ENCODE measurements at regions not wholly inside any gene's neighbourhood (a gene's known extent, or its start where the extent isn't known, plus 50 kb on each side); places are given as distances from the start of the nearest gene placed in this dataset.

- no peak overlapping the region for H3K27ac ChIP-seq
- H3K36me3 ChIP-seq (replicated peaks): no peaks in the 10 kb centered on the region
- no peak overlapping the region for H3K4me3 ChIP-seq (ENCODE audit: low read depth, low read length)
- in situ Hi-C loops (cut with HindIII; ENCODE audit: low pct_ligation_motif_present, low sequenced_read_pairs): no loop called here
- no peaks in the 10 kb centered on the region for H3K27me3 ChIP-seq (replicated peaks)
- DNase-seq: no peak
- no peak for TF ChIP-seq CTCF (IDR thresholded peaks at IDR 0.05; ENCODE audit: low read depth, low read length, missing control alignments)
Measured at GRCh38 chr3:182692021-182692420, 101.3 kb upstream of the ATP11B start.

GRCh38 chr3:182692695-182693094 is 100.6 kb upstream of the ATP11B start:
- no peaks in the 10 kb centered on the region for H3K36me3 ChIP-seq (replicated peaks)
- H3K4me3 ChIP-seq (ENCODE audit: low read depth, low read length): no peak overlapping the region
- no peak overlapping the region for H3K27ac ChIP-seq
- TF ChIP-seq CTCF (IDR thresholded peaks at IDR 0.05; ENCODE audit: low read depth, low read length, missing control alignments): no peak
- in situ Hi-C loops (cut with HindIII; ENCODE audit: low pct_ligation_motif_present, low sequenced_read_pairs): no loop called here
- DNase-seq: no peak
- H3K27me3 ChIP-seq (replicated peaks): no peaks in the 10 kb centered on the region

- H3K27me3 ChIP-seq (replicated peaks): no peaks in the 10 kb centered on the region
- no peak overlapping the region for H3K27ac ChIP-seq
- no peaks in the 10 kb centered on the region for H3K36me3 ChIP-seq (replicated peaks)
- no peak for TF ChIP-seq CTCF (IDR thresholded peaks at IDR 0.05; ENCODE audit: low read depth, low read length, missing control alignments)
- DNase-seq: no peak
- no peak overlapping the region for H3K4me3 ChIP-seq (ENCODE audit: low read depth, low read length)
- in situ Hi-C loops (cut with HindIII; ENCODE audit: low pct_ligation_motif_present, low sequenced_read_pairs): no loop called here
Measured at GRCh38 chr3:182693723-182694122, 99.6 kb upstream of the ATP11B start.

DNA sequence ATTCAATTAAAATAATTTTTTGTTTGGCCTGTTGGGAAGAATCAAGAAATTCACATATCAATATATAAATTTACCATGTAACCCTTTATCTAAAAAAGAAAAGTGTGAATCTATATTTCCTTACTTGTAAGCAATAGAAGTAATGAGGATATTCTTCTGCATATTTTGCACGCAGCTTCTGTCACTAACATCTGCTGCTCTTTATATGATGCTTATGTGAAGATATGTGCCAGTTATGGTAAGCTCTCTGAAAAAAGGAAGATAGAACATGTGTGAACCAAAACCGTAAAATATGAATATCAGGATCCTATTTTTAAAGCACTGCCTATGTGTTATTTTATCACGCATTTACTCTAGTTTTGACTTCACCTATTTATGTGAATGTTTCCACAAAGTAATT is 96.4 kb upstream of the ATP11B start:
- Histone ChIP-seq H3K27ac (no peak overlapping the region), H3K27me3 (replicated peaks) (no peaks in the 10 kb centered on the region), H3K4me3 (ENCODE audit: low read depth, low read length) (no peak overlapping the region), H3K36me3 (replicated peaks) (no peaks in the 10 kb centered on the region)
- no peak for TF ChIP-seq CTCF (IDR thresholded peaks at IDR 0.05; ENCODE audit: low read depth, low read length, missing control alignments)
- no peak for DNase-seq
- in situ Hi-C loops (cut with HindIII; ENCODE audit: low pct_ligation_motif_present, low sequenced_read_pairs): no loop called here

GRCh38 chr3:182697345-182697919 is 95.9 kb upstream of the ATP11B start:
- DNase-seq: no peak
- H3K27ac ChIP-seq: no peak overlapping the region
- no peak for TF ChIP-seq CTCF (IDR thresholded peaks at IDR 0.05; ENCODE audit: low read depth, low read length, missing control alignments)
- no peak overlapping the region for H3K4me3 ChIP-seq (ENCODE audit: low read depth, low read length)
- in situ Hi-C loops (cut with HindIII; ENCODE audit: low pct_ligation_motif_present, low sequenced_read_pairs): no loop called here
- H3K27me3 ChIP-seq (replicated peaks): no peaks in the 10 kb centered on the region
- no peaks in the 10 kb centered on the region for H3K36me3 ChIP-seq (replicated peaks)

DNA sequence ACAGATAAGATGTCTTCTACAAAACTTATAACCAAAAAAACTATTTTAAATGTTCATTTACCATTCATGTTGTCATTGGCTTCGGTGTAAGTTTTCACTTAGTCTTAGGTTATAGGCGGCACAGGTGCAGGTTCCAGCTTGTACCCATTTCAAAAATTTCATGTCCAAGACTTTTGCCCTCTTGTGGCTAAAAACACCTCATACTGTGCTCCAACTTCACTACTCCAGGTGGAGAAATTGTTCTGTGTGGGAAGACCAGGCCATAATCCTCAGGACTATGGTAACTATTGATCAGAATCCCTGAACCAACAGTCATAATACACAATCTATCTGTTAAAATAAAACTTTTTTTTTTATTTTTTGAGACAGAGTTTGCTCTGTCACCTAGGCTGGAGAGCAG is 95.2 kb upstream of the ATP11B start:
- no peak for DNase-seq
- no peaks in the 10 kb centered on the region for H3K27me3 ChIP-seq (replicated peaks)
- TF ChIP-seq CTCF (IDR thresholded peaks at IDR 0.05; ENCODE audit: low read depth, low read length, missing control alignments): no peak
- no peak overlapping the region for H3K27ac ChIP-seq
- H3K36me3 ChIP-seq (replicated peaks): no peaks in the 10 kb centered on the region
- in situ Hi-C loops (cut with HindIII; ENCODE audit: low pct_ligation_motif_present, low sequenced_read_pairs): no loop called here
- no peak overlapping the region for H3K4me3 ChIP-seq (ENCODE audit: low read depth, low read length)
